Naive thymus-derived CD8-positive, alpha-beta T cell (primary cell): ENCODE measurements at regions not wholly inside any gene's neighbourhood (a gene's known extent, or its start where the extent isn't known, plus 50 kb on each side); places are given as distances from the start of the nearest gene placed in this dataset.

ENCODE experiments used
- ATAC-seq, 2 donors: fragments of 150-1000 bp; cut with Tn5 transposase in 1 of 2; sonication (Bioruptor Pico), chemical (Tn5 transposase) in 1 of 2; 1 replicate in 1 of 2; 2 replicates in 1 of 2; pipeline ENCODE4 v1.10.0; 2021; ENCODE audit warnings: mild to moderate bottlenecking in 2 of 2, moderate library complexity in 2 of 2
- POLR2A ChIA-PET: fragments of 350-600 bp; sonication (Branson Sonifier 250); formaldehyde crosslinking; loops from one replicate; lab custom pipeline; 2021; ENCODE audit warnings: antibody characterized with exemption; lab: Charles Lee
- DNase-seq, 10 donors: peaks; one replicate each; pipeline versions ENCODE4 v3.0.0 to v3.0.0-alpha.2; 2020 to 2022
- H3K27ac Mint-ChIP-seq, 10 donors: one replicate each; pipeline ENCODE4 v1.8.0; 2020 to 2022; ENCODE audit warnings: mild to moderate bottlenecking in 10 of 10, mixed read lengths in 10 of 10, moderate library complexity in 4 of 10, inconsistent platforms in 1 of 10
- H3K27me3 Mint-ChIP-seq, 5 donors: one replicate each; pipeline ENCODE4 v1.8.0; 2021 to 2022; ENCODE audit warnings: mixed read lengths in 5 of 5
- H3K36me3 Mint-ChIP-seq, 3 donors: one replicate each; pipeline ENCODE4 v1.8.0; 2020 to 2022; ENCODE audit warnings: mixed read lengths in 3 of 3, mild to moderate bottlenecking in 2 of 3, inconsistent platforms in 1 of 3
- H3K4me1 Mint-ChIP-seq, 4 donors: one replicate each; pipeline ENCODE4 v1.8.0; 2021 to 2022; ENCODE audit warnings: mixed read lengths in 4 of 4
- H3K4me3 Mint-ChIP-seq, 10 donors: one replicate each; pipeline ENCODE4 v1.8.0; 2020 to 2022; ENCODE audit warnings: mild to moderate bottlenecking in 10 of 10, mixed read lengths in 10 of 10, moderate library complexity in 6 of 10, inconsistent platforms in 1 of 10
- H3K9me3 Mint-ChIP-seq, 9 donors: one replicate each; pipeline ENCODE4 v1.8.0; 2020 to 2022; ENCODE audit warnings: mixed read lengths in 9 of 9, mild to moderate bottlenecking in 3 of 9, inconsistent platforms in 1 of 9, moderate library complexity in 1 of 9

GRCh38 chr2:174697255-174697654 is 67.0 kb downstream of the CHRNA1 start:
- ATAC-seq (peak; percentile 92 to 97), DNase-seq (peak; percentile 27 to 73 (median 50))
- no peaks in the 10 kb centered on the region for H3K9me3 Mint-ChIP-seq
- H3K36me3 Mint-ChIP-seq: no peaks in the 10 kb centered on the region
- H3K4me3 Mint-ChIP-seq: no peak overlapping the region
- H3K4me1 Mint-ChIP-seq: peaks cover 0 to 7% (median 5%) of the 10 kb centered on the region in 4 donors
- POLR2A ChIA-PET: interaction anchor here (0.6 to 1.1 kb wide), 5 partner anchors 16 to 259 kb away, joined by 3 to 6 read pairs (median 3); no protein-coding TSS in a partner anchor
- no peak overlapping the region for H3K27ac Mint-ChIP-seq
- peaks cover 0 to 4% (median 0%) of the 10 kb centered on the region in 5 donors for H3K27me3 Mint-ChIP-seq

GRCh38 chr2:174694920-174695319 is 69.4 kb downstream of the CHRNA1 start:
- POLR2A ChIA-PET: no interaction called here
- no peak for ATAC-seq
- no peak overlapping the region for H3K27ac Mint-ChIP-seq

GRCh38 chr2:174694196-174694878 is 69.9 kb downstream of the CHRNA1 start:
- Mint-ChIP-seq H3K27me3 (peaks cover 0 to 8% (median 0%) of the 10 kb centered on the region in 5 donors), H3K4me1 (peaks cover 0 to 9% (median 5%) of the 10 kb centered on the region in 4 donors), H3K27ac (no peak overlapping the region), H3K36me3 (no peaks in the 10 kb centered on the region), H3K9me3 (no peaks in the 10 kb centered on the region), H3K4me3 (no peak overlapping the region)
- DNase-seq (no peak), ATAC-seq (no peak)
- POLR2A ChIA-PET: interaction anchor here (1.1 kb wide), 1 partner anchor 86 kb away, joined by 3 read pairs; no protein-coding TSS in a partner anchor

More at GRCh38 chr2:174694920-174695319, 69.4 kb downstream of the CHRNA1 start:
- peaks cover 0 to 7% (median 4%) of the 10 kb centered on the region in 4 donors for H3K4me1 Mint-ChIP-seq
- peaks cover 0 to 8% (median 0%) of the 10 kb centered on the region in 5 donors for H3K27me3 Mint-ChIP-seq
- no peak for DNase-seq
- H3K36me3 Mint-ChIP-seq: no peaks in the 10 kb centered on the region
- H3K4me3 Mint-ChIP-seq: no peak overlapping the region
- no peaks in the 10 kb centered on the region for H3K9me3 Mint-ChIP-seq

GRCh38 chr2:174693344-174693743 is 70.9 kb downstream of the CHRNA1 start:
- POLR2A ChIA-PET: interaction anchor here (0.7 kb wide), 1 partner anchor 49 kb away, joined by 3 read pairs; no protein-coding TSS in a partner anchor
- Mint-ChIP-seq H3K36me3 (no peaks in the 10 kb centered on the region), H3K9me3 (no peaks in the 10 kb centered on the region), H3K27ac (peak overlapping the region in 1 of 10 donors; percentile 82), H3K4me1 (peaks cover 0 to 11% (median 5%) of the 10 kb centered on the region in 4 donors), H3K4me3 (no peak overlapping the region), H3K27me3 (peaks cover 0 to 8% (median 0%) of the 10 kb centered on the region in 5 donors)
- no peak for DNase-seq
- ATAC-seq: no peak

GRCh38 chr2:174692256-174692919 is 71.9 kb downstream of the CHRNA1 start:
- peaks cover 0 to 8% (median 0%) of the 10 kb centered on the region in 5 donors for H3K27me3 Mint-ChIP-seq
- no peak overlapping the region for H3K27ac Mint-ChIP-seq
- H3K36me3 Mint-ChIP-seq: no peaks in the 10 kb centered on the region
- peaks cover 5 to 16% (median 6%) of the 10 kb centered on the region in 4 donors for H3K4me1 Mint-ChIP-seq
- no peaks in the 10 kb centered on the region for H3K9me3 Mint-ChIP-seq
- POLR2A ChIA-PET: no interaction called here
- DNase-seq: no peak
- no peak overlapping the region for H3K4me3 Mint-ChIP-seq
- no peak for ATAC-seq

- Mint-ChIP-seq H3K4me1 (peaks cover 5 to 13% (median 9%) of the 10 kb centered on the region in 4 donors), H3K4me3 (no peak overlapping the region), H3K36me3 (no peaks in the 10 kb centered on the region), H3K27me3 (peaks cover 0 to 8% (median 0%) of the 10 kb centered on the region in 5 donors), H3K9me3 (no peaks in the 10 kb centered on the region), H3K27ac (peak overlapping the region in 1 of 10 donors; percentile 61)
- DNase-seq (no peak), ATAC-seq (no peak)
- POLR2A ChIA-PET: interaction anchor here (0.7 kb wide), 1 partner anchor 224 kb away, joined by 4 read pairs; no protein-coding TSS in a partner anchor
These were observed 73.0 kb downstream of the CHRNA1 start for GRCh38 chr2:174691201-174691779.

GRCh38 chr2:174690026-174690425 is 74.2 kb downstream of the CHRNA1 start:
- ATAC-seq: no peak
- peaks cover 5 to 16% (median 11%) of the 10 kb centered on the region in 4 donors for H3K4me1 Mint-ChIP-seq
- H3K27me3 Mint-ChIP-seq: peaks cover 0 to 8% (median 0%) of the 10 kb centered on the region in 5 donors
- POLR2A ChIA-PET: interaction anchor here (1.2 kb wide), 1 partner anchor 23 kb away, joined by 3 read pairs; no protein-coding TSS in a partner anchor
- no peak overlapping the region for H3K4me3 Mint-ChIP-seq
- DNase-seq: no peak
- H3K9me3 Mint-ChIP-seq: no peaks in the 10 kb centered on the region
- H3K36me3 Mint-ChIP-seq: no peaks in the 10 kb centered on the region
- H3K27ac Mint-ChIP-seq: no peak overlapping the region

- Mint-ChIP-seq H3K4me1 (peaks cover 7 to 29% (median 25%) of the 10 kb centered on the region in 4 donors), H3K27ac (peak overlapping the region in 4 of 10 donors; percentile 2 to 88 (median 74)), H3K27me3 (peaks cover 0 to 4% (median 0%) of the 10 kb centered on the region in 5 donors), H3K9me3 (no peaks in the 10 kb centered on the region), H3K4me3 (peak overlapping the region in 1 of 10 donors; percentile 4), H3K36me3 (no peaks in the 10 kb centered on the region)
- peak; percentile 45 to 60 for ATAC-seq
- DNase-seq: peak in 3 of 10 donors; percentile 51 to 56 (median 52)
- POLR2A ChIA-PET: interaction anchor here (0.6 to 2.8 kb wide), 3 partner anchors 72 to 113 kb away, joined by 3 to 7 read pairs (median 3); no protein-coding TSS in a partner anchor
These were observed 76.2 kb downstream of the CHRNA1 start for GRCh38 chr2:174688079-174688478.

- no peaks in the 10 kb centered on the region for H3K36me3 Mint-ChIP-seq
- no peaks in the 10 kb centered on the region for H3K9me3 Mint-ChIP-seq
- no peak for ATAC-seq
- H3K4me3 Mint-ChIP-seq: no peak overlapping the region
- peak overlapping the region in 6 of 10 donors; percentile 1 to 45 (median 26) for H3K27ac Mint-ChIP-seq
- DNase-seq: no peak
- POLR2A ChIA-PET: interaction anchor here (0.5 to 1.1 kb wide), 2 partner anchors 193 to 225 kb away, joined by 3 read pairs; no protein-coding TSS in a partner anchor
- H3K27me3 Mint-ChIP-seq: peaks cover 0 to 4% (median 0%) of the 10 kb centered on the region in 5 donors
- H3K4me1 Mint-ChIP-seq: peaks cover 7 to 35% (median 28%) of the 10 kb centered on the region in 4 donors
These were observed 77.8 kb downstream of the CHRNA1 start for GRCh38 chr2:174686430-174686829.

- Mint-ChIP-seq H3K4me3 (peak overlapping the region; percentile 86 to 98 (median 95)), H3K36me3 (no peaks in the 10 kb centered on the region), H3K27ac (peak overlapping the region; percentile 84 to 99 (median 96)), H3K27me3 (no peaks in the 10 kb centered on the region), H3K9me3 (no peaks in the 10 kb centered on the region), H3K4me1 (peaks cover 18 to 65% (median 54%) of the 10 kb centered on the region in 4 donors)
- peak; percentile 45 to 63 for ATAC-seq
- DNase-seq: peak in 5 of 10 donors; percentile 16 to 36 (median 32)
- POLR2A ChIA-PET: interaction anchor here (0.6 to 2.6 kb wide), 10 partner anchors 49 to 190 kb away, joined by 3 to 26 read pairs (median 4); no protein-coding TSS in a partner anchor
These were observed 80.9 kb downstream of the CHRNA1 start for GRCh38 chr2:174683392-174683759.

GRCh38 chr2:174682578-174683391 is 81.5 kb downstream of the CHRNA1 start:
- Mint-ChIP-seq H3K27me3 (no peaks in the 10 kb centered on the region), H3K4me3 (peak overlapping the region; percentile 86 to 98 (median 95)), H3K27ac (peak overlapping the region; percentile 84 to 99 (median 96)), H3K9me3 (no peaks in the 10 kb centered on the region), H3K36me3 (no peaks in the 10 kb centered on the region), H3K4me1 (peaks cover 19 to 67% (median 55%) of the 10 kb centered on the region in 4 donors)
- POLR2A ChIA-PET: interaction anchor here (0.6 to 2.6 kb wide), 15 partner anchors 9 to 220 kb away, joined by 3 to 26 read pairs (median 4); partner anchors contain the start of gene WIPF1
- DNase-seq (peak; percentile 45 to 80 (median 66)), ATAC-seq (peak; percentile 70 to 76)
